HepG2 (cell line): ENCODE measurements at regions not wholly inside any gene's neighbourhood (a gene's known extent, or its start where the extent isn't known, plus 50 kb on each side); places are given as distances from the start of the nearest gene placed in this dataset.

Experiments
- ATAC-seq: fragments of 200-7000 bp; cut with Tn5 transposase; 3 replicates; pipeline ENCODE4 v1.9.1; 2020; ENCODE audit warnings: mild to moderate bottlenecking, moderate library complexity
- BruUV-seq: library from RNA; stranded (reverse); fragments of 400-500 nt; replicated peaks from 2 replicates; lab custom pipeline; 2021; lab: Mats Ljungman, UMichigan
- CTCF ChIA-PET: fragments of 300-600 bp; formaldehyde crosslinking; extraction: SDS; loops from one replicate; lab custom pipeline; 2021; ENCODE audit warnings: low total read pairs, inconsistent platforms, low intra/inter-chr PET ratio; lab: Yijun Ruan, JAX
- POLR2A ChIA-PET: fragments of 350-600 bp; sonication (Branson Sonifier 250); formaldehyde crosslinking; loops from one replicate; lab custom pipeline; 2020; ENCODE audit warnings: antibody characterized with exemption, inconsistent platforms; lab: Yijun Ruan, JAX
- DNase-seq: peaks from one replicate; pipeline ENCODE4 v3.0.0-alpha.2; 2015; ENCODE audit warnings: low spot score
- FAIRE-seq: peaks from 3 replicates; lab custom pipeline; 2011; peaks lifted over from hg19 to GRCh38; lab: Jason Lieb, UNC
- H2AFZ ChIP-seq: one replicate; pipeline ENCODE4 v1.6.1; 2011; ENCODE audit warnings: low read length, inconsistent platforms
- H3K27ac ChIP-seq: fragments of 300-600 bp; 3 replicates; pipeline ENCODE4 v1.8.0; 2011; ENCODE audit warnings: mixed run types, mild to moderate bottlenecking, mixed read lengths, low read length, inconsistent platforms; ENCODE audit not compliant: insufficient read depth; ENCODE audit errors: extremely low read length
- H3K27me3 ChIP-seq, 2 experiments: fragments of 200-600 bp in 1 of 2; 2 replicates in 1 of 2; 3 replicates in 1 of 2; pipeline versions ENCODE4 v1.6.0 to v1.8.0; 2011; ENCODE audit warnings: low read length in 2 of 2, mild to moderate bottlenecking in 2 of 2, moderate library complexity in 2 of 2, inconsistent platforms in 1 of 2; ENCODE audit not compliant: insufficient read depth in 2 of 2, control insufficient read depth in 1 of 2
- H3K36me3 ChIP-seq, 2 experiments: fragments of 200-600 bp in 1 of 2; replicated peaks in 1 of 2; 2 replicates in 1 of 2; 3 replicates in 1 of 2; pipeline versions ENCODE4 v1.5.1 to v1.8.0; 2011; ENCODE audit warnings: low read length in 2 of 2, inconsistent platforms in 1 of 2; ENCODE audit not compliant: insufficient read depth in 2 of 2, control insufficient read depth in 1 of 2
- H3K4me1 ChIP-seq: 2 replicates; pipeline ENCODE4 v1.5.1; 2012; ENCODE audit warnings: low read length, inconsistent platforms; ENCODE audit not compliant: insufficient read depth
- H3K4me2 ChIP-seq: 2 replicates; pipeline ENCODE4 v1.6.0; 2011; ENCODE audit warnings: low read depth, low read length, inconsistent platforms
- H3K4me3 ChIP-seq, 3 experiments: fragments of 200-600 bp in 1 of 3; sonication (generic), shearing (Covaris generic) in 1 of 3; replicated peaks in 1 of 3; 2 replicates each; pipeline ENCODE4 v1.5.1; 2011 to 2016; ENCODE audit warnings: low read length in 3 of 3, inconsistent platforms in 2 of 3, low read depth in 2 of 3, mild to moderate bottlenecking in 2 of 3, control low read depth in 1 of 3, mixed read lengths in 1 of 3; ENCODE audit not compliant: insufficient read depth in 1 of 3
- H3K79me2 ChIP-seq: one replicate; pipeline ENCODE4 v1.6.1; 2011; ENCODE audit warnings: low read length, inconsistent platforms; ENCODE audit not compliant: insufficient read depth
- H3K9ac ChIP-seq: 2 replicates; pipeline ENCODE4 v1.6.0; 2011; ENCODE audit warnings: mild to moderate bottlenecking, low read depth, low read length, inconsistent platforms; ENCODE audit not compliant: insufficient read depth
- H3K9me3 ChIP-seq: 2 replicates; pipeline ENCODE4 v1.5.1; 2012; ENCODE audit warnings: mild to moderate bottlenecking, low read length
- H4K20me1 ChIP-seq: 2 replicates; pipeline ENCODE4 v1.6.0; 2011; ENCODE audit warnings: inconsistent platforms, mild to moderate bottlenecking, low read length, moderate library complexity; ENCODE audit not compliant: insufficient read depth
- MAFK ChIP-seq, 2 experiments: IDR thresholded peaks in 1 of 2; conservative IDR thresholded peaks in 1 of 2; 2 replicates each; pipeline ENCODE4 v1.6.1; 2011; ENCODE audit warnings: improper control_type of control experiment in 2 of 2, low read length in 2 of 2
- SMAD9 ChIP-seq: sonication (generic); formaldehyde crosslinking; IDR thresholded peaks from 2 replicates; pipeline ENCODE4 v1.5.1; 2020; ENCODE audit warnings: mild to moderate bottlenecking, missing genetic modification reagents
- ZMYM3 ChIP-seq: sonication (generic); formaldehyde crosslinking; IDR thresholded peaks from 2 replicates; pipeline ENCODE4 v1.5.1; 2020; ENCODE audit warnings: mild to moderate bottlenecking, missing genetic modification reagents
- ZNF564 ChIP-seq: sonication (generic); formaldehyde crosslinking; IDR thresholded peaks from 2 replicates; pipeline ENCODE4 v1.8.1; 2023; ENCODE audit warnings: mild to moderate bottlenecking, missing genetic modification reagents
- WGBS: methylation state at CpG from one replicate; pipeline ENCODE4 v1.1.6; 2017; ENCODE audit warnings: low lambda C conversion rate; 5-methylcytosine and 5-hydroxymethylcytosine counted together
- in situ Hi-C: cut with HindIII; loops from 2 replicates; pipeline ENCODE4 v1.10.0; 2017; ENCODE audit warnings: low pct_unique_long_range_greater_than_20kb; ENCODE audit not compliant: extremely low pct_ligation_motif_present
- intact Hi-C: fragments of 100-400 bp; cut with micrococcal nuclease; formaldehyde crosslinking; loops from one replicate; pipeline ENCODE4 v1.10.0; 2022; ENCODE audit not compliant: unreplicated experiment
- TF ChIP-seq, protein P1 (sequence below): sonication (generic); formaldehyde crosslinking; IDR thresholded peaks from 2 replicates; pipeline ENCODE4 v1.4.0; 2020; ENCODE audit warnings: low read depth, missing genetic modification reagents

DNA sequence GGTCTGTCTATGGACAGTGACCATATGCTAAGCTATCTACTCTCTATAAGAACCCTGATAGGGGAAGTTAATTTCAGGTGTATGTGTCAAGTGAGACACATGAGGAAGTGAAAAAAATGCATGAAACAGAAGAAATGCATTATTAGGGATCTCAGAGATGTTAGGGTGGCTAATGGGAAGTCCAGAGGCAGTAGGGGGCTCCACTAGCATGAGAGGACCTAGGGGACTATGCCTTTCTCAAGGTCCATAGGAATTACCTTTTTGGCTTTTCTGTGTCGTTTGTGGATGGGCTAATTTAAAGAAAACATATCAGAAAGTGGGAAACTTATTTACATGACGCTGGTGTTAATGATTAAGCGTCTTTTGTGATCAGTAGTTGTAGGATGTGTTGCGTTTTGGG lies 1653.2 kb downstream of the DPP10 start (continued):
- TF ChIP-seq, protein P1, sequence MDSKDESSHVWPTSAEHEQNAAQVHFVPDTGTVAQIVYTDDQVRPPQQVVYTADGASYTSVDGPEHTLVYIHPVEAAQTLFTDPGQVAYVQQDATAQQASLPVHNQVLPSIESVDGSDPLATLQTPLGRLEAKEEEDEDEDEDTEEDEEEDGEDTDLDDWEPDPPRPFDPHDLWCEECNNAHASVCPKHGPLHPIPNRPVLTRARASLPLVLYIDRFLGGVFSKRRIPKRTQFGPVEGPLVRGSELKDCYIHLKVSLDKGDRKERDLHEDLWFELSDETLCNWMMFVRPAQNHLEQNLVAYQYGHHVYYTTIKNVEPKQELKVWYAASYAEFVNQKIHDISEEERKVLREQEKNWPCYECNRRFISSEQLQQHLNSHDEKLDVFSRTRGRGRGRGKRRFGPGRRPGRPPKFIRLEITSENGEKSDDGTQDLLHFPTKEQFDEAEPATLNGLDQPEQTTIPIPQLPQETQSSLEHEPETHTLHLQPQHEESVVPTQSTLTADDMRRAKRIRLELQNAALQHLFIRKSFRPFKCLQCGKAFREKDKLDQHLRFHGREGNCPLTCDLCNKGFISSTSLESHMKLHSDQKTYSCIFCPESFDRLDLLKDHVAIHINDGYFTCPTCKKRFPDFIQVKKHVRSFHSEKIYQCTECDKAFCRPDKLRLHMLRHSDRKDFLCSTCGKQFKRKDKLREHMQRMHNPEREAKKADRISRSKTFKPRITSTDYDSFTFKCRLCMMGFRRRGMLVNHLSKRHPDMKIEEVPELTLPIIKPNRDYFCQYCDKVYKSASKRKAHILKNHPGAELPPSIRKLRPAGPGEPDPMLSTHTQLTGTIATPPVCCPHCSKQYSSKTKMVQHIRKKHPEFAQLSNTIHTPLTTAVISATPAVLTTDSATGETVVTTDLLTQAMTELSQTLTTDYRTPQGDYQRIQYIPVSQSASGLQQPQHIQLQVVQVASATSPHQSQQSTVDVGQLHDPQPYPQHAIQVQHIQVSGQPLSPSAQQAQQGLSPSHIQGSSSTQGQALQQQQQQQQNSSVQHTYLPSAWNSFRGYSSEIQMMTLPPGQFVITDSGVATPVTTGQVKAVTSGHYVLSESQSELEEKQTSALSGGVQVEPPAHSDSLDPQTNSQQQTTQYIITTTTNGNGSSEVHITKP: no peak
- TF ChIP-seq SMAD9 (CRISPR knock-in tag) (no peak), ZNF564 (CRISPR knock-in tag) (no peak)
- TF ChIP-seq, all 625 proteins: peak for 0

DNA sequence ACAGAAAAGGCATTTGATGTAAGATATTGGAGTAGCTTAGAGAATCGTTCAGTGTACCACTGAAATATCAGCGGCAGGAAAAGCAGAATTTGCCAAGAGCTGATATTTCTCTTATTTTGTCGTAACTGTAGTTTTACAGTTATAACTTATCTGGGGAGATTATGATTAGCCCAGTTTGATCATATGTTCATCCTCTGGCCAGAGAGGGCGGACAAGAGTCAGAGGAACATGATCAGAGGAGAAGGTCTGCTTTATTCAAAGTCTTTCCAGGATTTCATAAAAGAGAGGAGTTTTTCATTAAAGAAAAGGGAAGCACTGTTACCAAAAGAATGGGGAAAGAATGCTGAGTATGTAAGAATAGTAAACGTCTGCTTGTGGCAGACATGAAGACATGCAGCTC lies 1655.6 kb downstream of the DPP10 start:
- POLR2A ChIA-PET: no interaction called here
- no peak overlapping the region for H3K27ac ChIP-seq
- H3K4me1 ChIP-seq: no peaks in the 10 kb centered on the region
- H3K9ac ChIP-seq: no peak overlapping the region
- no peak overlapping the region for H2AFZ ChIP-seq
- H3K9me3 ChIP-seq: peaks cover 94% of the 10 kb centered on the region
- no TSS peak for BruUV-seq
- TF ChIP-seq ZMYM3 (CRISPR knock-in tag) (no peak), MAFK (conservative IDR thresholded peaks at IDR 0.05 in 1 of 2, IDR thresholded peaks at IDR 0.05 in 1 of 2; ENCODE audit: low read length in 2 of 2) (peak in 1 of 2 experiments; percentile 29; a peak in 1 of 4 replicates)
- intact Hi-C loops (no loop called here), in situ Hi-C loops (no loop called here)
- H4K20me1 ChIP-seq: no peaks in the 10 kb centered on the region
- FAIRE-seq (no peak), DNase-seq (no peak), ATAC-seq (no peak)
- no peak overlapping the region for H3K4me3 ChIP-seq
- CTCF ChIA-PET: no interaction called here
- WGBS: 8% methylated on average over 5 of the region's 5 CpGs
- H3K4me2 ChIP-seq: no peak overlapping the region
- no peaks in the 10 kb centered on the region for H3K36me3 ChIP-seq
- no peaks in the 10 kb centered on the region for H3K79me2 ChIP-seq
- H3K27me3 ChIP-seq: no peaks in the 10 kb centered on the region
